CD4-positive, alpha-beta T cell treated with Interleukin-17A for 1 hour (primary cell): ENCODE measurements at regions not wholly inside any gene's neighbourhood (a gene's known extent, or its start where the extent isn't known, plus 50 kb on each side); places are given as distances from the start of the nearest gene placed in this dataset.
"Not testable (repeated sequence)": the region's sequence is repeated elsewhere in the genome, so short reads cannot be mapped to it uniquely, and the experiment has no call there.

Experiments
- DNase-seq: peaks from one replicate; pipeline ENCODE4 v3.0.0-alpha.2; 2020

DNA sequence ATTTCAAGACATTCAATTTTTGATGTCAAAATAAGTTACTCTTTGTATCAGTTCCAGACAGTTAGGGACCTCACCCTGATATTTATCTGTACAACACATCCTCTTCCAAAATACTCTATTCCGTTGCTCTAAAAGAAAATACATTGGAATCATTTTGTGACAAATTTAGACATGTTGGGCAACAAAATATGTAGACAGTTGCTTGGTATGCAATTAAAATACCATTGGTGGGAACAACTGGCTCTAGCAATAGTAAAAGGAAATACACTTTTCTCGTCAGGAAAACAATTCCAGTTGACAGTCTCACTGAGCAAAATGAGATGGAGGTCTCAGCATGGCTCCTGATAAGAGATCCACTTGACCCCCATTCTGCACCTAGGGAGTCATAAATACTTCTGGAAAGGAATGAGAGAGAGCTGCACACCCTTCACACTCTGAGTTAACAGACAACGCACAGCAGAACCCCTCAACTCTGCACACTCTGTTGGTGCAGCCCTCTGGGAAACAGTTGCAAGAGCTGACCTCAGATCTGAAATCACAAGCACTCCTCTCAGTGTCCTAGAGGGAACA, 171.3 kb upstream of the NT5E start:
- DNase-seq: no peak

DNA sequence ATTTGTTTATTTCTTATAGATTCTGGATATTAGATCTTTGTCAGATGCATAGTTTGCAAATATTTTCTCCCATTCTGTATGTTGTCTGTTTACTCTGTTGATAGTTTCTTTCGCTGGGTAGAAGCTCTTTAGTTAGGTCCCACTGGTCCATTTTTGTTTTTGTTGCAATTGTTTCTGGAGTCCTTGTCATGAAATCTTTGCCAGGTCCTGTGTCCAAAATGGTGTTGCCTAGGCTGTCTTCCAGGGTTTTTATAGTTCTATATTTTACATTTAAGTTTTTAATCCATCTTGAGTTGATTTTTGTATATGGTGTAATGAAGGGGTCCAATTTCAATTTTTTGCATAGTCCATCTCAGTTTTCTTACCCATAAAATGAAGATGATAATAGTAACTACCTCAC, 173.9 kb upstream of the NT5E start:
- not testable (repeated sequence) for DNase-seq

DNA sequence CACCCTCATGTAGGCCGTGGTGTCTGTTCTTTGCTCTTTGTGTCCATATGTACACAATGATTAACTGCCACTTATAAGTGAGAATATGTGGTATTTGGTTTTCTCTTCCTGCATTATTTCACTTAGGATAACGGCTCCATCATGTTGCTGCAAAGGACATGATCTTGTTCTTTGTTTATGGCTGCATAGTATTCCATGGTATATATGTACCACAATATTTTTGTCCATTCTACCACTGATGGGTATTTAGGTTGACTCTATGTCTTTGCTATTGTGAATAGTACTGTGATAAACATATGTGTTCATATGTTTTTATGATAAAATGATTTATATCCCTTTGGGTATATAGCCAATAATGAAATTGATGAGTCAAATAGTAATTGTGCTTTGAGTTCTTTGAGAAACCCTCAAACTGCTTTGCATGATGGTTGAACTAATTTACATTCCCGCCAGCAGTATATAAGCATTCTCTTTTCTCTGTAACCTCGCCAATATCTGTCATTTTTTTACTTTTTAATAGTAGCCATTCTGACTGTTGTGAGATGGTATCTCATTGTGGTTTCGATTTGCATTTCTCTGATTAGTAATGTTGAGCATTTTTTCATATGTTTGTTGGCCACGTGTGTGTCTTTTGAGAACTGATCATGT, 174.4 kb upstream of the NT5E start:
- DNase-seq: no peak

DNA sequence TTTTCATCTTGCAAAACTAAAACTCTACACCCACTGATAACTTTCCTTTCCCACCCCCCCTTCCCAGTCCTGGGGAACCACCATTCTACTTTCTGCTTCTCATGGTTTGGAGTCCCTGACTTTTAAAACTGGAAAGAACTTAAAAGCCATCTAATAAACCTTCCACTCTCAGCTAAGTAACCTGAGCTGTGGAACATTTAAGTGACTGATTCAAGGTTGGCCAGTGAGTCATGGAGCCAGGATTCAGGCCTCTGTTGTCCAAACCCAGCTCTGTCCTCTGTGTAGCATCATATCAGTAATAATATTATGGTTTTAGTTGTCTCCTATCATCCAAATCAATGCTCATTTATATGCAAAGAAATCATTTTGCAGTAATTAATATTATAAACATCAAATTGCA, 176.0 kb upstream of the NT5E start:
- DNase-seq: no peak

DNA sequence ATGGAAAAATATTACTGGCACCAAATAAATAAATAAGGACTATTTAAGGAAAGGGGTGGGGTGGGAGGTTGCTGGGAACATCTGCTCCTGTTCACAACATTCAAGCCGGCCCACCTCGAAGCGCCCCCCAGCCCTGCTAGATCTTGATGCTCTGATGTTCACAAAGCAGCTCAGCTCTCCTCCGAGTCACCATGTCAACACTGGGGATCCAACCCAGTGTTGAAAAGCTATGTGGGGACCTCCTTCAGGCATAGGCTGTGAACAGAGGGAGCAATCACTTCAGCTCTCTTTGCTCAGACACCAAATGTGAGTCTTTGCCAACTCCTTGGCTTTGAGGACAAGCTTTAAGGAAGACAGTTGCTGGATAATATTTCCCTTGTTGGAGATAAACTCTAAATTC, 176.8 kb upstream of the NT5E start:
- no peak for DNase-seq

DNA sequence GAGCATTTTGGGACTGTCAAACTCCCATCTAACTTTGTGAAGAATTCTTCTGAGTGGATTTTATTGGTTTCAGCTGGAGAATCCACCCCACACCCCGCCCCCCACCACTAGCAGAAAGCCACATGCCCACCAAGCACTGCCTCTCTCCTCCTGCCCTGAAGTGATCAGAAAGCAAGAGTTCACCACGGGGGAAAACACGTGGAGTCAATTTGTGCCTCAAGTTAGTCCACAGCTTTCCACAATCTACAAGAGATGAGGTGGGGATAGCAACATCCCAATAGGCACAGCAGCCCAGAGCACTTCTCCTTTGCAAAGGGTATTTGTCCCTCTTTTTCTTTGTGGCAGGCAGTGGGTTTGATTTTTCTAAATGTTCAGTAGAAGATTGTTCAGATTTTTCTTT, 177.3 kb upstream of the NT5E start:
- no peak for DNase-seq

DNA sequence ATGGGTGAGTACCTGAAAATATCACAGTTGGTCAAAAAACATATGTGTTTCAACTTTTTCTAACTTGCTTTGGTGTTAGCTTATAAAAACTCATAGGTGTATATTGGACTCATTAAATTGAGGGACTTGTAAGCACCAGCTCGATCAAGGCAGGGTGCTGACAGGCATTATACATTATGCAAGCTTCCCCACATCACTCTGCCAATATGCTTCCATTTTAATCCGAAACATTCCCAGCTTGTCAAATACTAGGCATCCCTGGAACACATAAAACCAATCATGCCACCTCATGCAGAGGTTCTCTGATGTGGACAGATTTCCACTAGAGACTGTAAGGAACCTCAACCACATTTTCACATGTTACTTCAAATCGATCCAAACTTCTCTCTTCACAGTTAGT, 187.3 kb upstream of the NT5E start:
- DNase-seq: no peak

DNA sequence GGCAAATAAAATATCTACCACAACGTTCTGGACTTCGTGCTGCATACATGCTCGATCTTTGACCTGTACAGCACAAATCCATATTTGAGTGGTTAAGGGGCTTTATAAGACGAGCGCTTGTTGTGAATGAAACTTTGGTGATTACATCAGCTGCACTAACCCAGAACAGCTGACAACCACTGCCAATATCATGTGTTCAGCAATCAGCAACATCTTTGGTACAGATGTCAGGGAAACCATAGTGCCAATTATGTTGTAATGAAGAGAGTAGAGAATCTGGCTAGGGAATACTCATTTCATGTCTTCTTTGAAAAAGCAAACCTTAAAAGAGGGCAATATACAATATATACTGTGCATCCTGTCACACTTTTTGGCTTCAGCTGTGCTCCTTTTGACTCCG, 188.6 kb upstream of the NT5E start:
- DNase-seq: no peak

DNA sequence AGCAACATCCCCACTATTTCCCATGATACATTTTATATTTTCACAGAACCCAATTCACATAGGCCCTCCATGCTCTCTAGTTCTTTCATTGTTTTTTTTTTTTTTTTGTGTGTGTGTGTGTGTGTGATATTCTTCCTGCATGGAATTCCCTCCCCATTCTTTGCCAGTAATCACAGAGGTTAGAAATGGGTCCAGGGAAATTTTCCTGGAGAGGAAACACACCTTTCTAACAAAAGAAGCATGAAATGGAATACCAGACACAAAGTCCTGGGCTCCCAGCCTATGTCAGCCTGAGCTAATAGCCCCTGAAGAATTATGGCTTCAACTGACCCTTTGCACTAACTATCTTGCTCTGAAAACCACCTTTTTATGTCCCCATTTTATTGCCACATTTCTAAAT, 194.2 kb upstream of the NT5E start:
- DNase-seq: no peak

DNA sequence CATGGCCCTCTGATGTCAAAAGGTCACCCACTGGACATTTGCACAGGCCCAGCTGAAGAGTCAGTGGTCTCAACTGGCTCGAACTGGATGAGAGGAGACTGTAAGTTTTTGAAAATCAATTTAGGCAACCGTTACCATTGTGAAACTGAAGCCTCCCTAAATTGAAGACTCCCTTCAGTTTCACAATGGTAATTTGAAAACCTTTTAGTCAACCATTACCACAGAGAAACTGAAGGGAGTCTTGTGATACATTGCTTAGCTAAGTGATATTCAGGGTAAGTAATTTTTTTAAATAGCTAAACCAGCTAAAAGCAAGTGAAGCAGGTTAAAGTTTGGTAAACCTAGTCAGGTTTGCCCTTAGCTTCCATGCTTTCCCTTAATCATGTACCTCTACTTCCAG, 197.3 kb upstream of the NT5E start:
- DNase-seq: no peak

DNA sequence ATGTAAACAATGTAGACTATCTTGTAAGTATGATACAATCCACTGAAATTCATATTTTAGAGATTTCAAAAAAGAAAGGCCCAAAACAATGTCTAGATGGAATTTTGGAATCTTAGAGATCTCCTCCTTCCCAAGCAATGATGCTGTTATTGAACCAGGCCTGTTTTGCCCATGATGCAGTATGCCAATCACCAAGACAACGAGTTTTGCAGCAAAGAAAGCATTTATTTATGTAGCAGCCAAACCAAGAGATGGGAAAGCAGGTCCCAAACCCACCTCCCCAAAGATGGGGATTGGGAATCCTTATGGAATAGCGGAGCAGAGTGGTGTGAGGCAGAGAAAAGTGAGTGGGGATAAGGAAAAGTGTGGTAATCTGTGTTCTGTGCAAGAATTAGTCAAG, 197.8 kb upstream of the NT5E start:
- no peak for DNase-seq

DNA sequence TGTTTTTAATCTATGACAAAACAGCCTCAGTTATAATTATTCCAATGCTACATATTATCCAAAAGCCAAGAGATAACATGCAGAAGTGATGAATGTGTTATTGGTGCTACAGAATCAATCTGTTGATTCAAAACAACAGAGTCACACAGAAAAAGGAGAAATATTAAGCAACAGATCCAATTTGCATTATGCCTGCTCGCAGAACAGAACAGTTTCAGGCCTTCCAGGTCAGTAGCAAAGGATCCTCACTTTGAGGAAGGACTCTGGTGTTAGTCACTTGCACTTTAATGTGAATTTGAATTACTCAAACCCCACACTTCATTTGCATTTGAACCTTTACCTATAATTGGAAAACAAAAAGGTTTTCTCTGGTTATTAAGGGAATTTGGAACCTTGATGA, 198.6 kb upstream of the NT5E start:
- no peak for DNase-seq

DNA sequence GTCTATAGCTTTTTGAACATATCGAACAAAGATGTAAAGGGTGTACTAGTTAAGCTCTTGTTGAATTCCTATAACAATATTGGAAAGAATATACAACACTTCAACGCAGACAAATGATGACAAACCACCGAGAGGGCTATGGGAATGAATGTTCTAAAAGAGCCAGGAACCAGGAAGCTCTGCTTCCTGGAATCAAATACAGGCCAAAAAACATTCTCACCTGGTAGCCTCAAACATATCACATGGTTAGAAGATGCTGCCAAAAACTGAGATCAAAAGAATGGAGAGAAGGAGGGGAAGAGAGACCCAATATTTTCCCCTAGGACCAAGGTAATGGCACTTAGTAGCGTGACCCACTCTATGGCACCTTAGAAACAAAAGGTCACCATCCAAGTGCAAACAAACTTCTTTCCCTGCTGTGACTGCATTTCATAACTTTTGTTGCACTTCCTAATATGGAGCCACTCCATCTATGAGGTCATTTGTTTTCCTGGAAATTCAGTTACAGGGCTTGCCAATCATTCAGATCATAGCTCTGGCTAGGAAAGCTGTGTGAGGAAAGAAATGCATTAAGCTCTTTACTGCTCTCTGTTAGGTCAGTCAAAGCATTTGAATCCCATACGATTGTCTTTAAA, 199.2 kb upstream of the NT5E start:
- DNase-seq: no peak

DNA sequence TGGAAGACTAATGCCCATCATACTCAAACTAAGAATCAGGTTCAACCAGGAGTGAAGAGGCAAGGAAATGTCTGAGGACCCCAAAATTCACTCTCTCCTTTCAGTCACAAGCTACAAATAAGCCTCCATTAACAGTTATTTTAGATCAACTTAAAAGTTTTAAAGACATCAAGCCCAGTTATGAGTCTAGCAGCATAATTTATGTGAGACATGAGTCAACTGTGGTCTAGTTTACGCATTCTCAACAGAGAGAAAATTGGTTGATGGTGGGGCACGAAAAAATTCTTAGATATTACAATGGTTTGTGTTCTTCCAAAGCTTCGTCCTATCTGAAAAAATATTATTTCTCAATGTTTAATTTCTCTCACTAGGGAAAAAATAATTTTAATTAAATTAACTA, 204.9 kb upstream of the NT5E start:
- no peak for DNase-seq

DNA sequence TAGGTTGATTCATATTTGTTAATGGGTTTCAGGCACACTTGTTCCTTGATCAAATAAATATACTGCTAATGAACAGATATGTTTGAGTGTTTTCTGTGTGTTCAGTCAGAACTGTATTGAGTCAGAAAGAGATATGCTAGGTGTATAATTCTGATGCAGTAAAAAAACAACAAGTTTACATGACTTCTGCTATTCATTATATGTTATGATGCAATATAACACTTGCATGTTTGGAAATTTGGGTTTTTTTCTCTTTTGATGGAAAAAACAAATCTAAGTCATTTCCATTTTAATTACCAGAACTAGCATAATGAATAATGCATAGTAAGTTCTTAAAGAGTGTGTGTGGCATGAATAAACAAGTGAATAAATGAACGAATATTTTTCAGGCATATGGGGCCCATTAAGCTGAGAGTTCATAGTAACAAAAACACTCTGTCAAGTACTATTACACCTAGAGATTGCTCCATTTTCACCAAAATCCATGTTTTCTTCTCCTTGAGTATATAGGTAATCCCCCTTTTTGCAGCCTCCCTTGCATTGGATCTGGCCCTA, 208.3 kb upstream of the NT5E start:
- no peak for DNase-seq

DNA sequence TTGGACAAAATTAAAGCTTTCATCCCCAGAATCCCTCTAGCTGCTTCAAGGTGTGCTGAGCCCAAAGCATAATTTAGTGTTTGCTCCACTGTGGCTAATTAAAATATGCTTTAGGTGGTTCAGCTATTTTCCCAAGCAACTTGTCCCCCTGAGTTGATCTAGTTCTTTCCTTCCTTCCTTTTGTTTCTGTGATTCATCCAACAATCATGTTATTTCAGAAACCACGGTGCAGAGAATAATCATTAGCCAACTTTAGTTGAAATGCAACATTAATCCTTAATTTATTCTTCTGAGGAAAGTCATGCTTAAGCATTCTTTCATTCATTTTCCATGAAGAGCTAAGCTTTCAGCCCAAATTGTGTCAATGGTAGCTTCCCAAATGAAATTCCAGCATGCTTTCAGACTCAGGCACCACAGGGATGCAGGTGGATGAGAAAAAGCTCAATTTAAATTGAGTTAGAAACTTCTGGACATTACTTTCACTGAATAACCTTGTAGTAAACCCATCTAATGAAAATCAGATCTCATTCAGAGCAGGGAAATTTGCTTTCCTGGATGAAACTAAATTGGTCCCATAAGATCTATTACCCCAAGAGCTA, 209.0 kb upstream of the NT5E start:
- no peak for DNase-seq

DNA sequence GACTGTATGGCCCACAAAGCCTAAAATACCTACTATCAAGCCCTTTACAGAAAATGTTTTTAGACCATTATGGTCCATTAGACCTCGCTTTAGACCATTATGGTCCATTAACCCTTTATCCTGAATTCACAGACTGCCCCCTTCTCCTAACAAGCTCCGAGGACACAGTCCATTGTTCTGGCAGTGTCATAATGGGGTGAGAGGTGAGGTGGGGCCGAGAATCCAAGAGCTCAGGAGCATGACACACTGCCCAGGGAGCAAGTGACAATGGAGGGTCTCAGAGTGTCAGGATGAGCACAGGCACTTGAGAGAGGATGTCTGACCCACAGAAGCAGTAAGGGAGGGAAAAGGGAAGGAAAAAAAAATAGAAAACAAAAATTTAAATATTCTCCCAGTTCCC, 212.4 kb upstream of the NT5E start:
- DNase-seq: no peak

DNA sequence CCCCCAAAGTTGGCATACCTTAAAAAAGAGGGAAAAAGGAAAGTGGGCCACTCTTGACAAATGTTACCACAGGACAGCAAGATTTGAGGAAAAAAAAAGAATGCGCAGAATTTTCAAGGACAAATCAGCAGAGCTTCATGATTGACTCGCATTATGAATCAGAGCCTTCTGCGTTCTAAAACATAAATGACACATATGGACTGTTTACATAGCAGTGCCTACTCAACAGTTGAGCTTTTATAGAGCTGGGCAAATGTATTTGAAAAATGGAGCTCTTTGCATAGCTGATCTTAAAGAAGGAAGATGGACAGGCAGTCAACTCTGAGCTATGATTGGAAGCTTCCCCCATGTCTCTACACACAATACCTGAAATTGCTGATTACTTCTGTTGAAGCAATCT, 213.2 kb upstream of the NT5E start:
- no peak for DNase-seq

DNA sequence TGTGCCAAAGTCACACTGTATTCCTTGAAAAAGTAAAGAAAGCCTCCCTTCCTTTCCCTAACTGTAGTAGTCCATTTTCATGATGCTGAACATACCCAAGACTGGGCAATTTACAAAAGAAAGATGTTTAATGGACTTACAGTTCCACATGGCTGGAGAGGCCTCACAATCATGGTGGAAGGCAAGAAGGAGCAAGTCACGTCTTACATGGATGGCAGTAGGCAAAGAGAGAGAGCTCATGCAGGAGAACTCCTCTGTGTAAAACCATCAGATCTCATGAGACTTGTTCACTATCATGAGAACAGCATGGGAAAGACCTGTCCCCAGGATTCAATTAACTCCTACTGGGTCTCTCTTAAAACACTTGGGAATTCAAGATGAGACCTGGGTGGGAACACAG, 222.5 kb upstream of the NT5E start:
- DNase-seq: not testable (repeated sequence)

DNA sequence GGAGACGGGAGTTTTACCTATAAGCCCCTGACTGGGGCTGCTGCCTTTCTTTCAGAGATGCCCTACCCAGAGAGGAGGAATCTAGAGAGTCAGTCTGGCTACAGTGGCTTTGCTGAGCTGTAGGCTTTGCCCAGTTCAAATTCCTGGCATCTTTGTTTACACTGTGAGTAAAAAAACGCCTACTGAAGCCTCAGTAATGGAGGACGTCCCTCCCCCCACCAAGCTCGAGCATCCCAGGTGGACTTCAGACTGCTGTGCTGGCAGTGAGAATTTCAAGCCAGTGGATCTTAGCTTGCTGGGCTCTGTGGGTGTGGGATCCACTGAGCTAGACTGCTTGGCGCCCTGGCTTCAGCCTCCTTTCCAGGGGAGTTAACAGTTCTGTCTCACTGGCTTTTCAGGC, 237.1 kb upstream of the NT5E start:
- not testable (repeated sequence) for DNase-seq

DNA sequence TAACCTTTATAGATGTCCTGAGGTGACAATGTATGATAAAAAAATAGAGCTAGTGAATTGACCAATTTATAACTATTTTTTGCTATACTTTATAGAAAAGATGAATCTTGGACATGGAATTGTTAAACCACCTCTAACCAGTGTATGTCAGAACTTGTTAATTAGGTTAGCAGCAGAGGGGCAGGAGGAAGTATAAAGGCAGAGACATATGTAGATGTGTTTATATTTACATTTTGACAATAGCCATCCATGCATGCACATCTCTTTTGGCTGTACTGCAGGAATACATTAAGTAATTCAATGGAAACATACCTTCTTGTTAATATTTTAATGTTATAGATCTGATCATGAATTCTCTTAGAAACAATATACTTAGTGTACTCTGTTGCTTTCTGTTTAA, 254.6 kb upstream of the NT5E start:
- DNase-seq: no peak

DNA sequence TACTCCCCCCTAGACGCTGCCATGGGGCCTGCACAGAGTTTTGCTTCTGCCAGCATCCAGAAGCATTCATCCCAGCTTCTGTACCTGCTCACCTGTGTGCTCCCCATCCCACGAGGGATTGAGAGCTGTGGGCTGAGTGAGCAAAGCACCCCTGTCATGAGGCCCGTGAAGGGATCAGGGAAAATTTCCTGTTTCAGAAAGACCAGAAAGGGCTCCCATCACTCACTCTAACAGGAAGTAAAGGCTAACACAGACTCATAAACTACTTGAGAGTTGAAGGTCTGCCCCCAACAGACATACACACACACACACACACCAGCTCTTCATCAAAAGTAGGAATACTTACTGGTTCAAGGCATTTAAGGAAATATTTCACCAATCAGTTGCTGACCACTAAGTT, 256.5 kb upstream of the NT5E start:
- DNase-seq: no peak

DNA sequence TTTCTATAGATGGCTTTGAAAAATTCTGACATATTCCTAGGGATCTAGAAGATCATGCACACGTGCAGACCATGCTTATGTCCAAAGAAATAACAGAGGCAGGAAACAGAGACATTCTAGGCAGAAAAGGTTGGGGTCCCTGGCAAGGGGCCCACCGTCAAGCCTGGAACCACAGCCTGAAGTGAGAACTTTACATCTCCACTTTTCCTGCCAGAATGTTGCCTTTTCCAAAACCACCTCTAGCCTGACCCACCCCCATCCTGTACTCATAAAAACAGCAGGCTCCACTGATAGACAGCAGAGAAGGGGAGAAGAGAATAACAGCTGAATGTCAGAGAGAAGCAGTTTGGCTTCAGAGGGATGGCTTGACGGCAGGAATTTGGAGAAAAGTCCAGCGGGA, 257.3 kb upstream of the NT5E start:
- no peak for DNase-seq

DNA sequence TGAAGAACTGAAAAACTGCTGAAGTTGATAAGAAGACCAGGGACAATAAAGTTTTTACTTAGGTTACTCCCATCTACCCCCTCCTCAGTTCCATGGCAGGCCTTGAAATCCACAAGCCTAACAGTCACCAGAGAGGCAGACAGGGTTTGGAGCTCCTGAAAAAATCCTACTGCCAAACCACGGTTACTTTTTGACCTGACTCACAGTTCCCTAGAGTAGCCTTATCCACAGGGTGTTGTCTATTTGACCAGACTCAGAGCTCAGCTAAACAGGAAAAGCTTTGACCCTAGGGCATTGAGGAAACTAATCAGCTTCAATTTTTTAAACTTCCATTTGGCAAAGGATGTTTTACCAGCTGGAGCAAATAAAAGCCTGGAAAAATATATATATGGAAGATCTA, 257.7 kb upstream of the NT5E start:
- DNase-seq: no peak
